GM23338 (cell line): ENCODE measurements at regions not wholly inside any gene's neighbourhood (a gene's known extent, or its start where the extent isn't known, plus 50 kb on each side); places are given as distances from the start of the nearest gene placed in this dataset.

ENCODE experiments used
- ATAC-seq: fragments of 200-7000 bp; cut with Tn5 transposase; 3 replicates; pipeline ENCODE4 v1.9.1; 2020
- DNase-seq: peaks from one replicate; pipeline ENCODE4 v3.0.0-alpha.2; 2015; ENCODE audit warnings: low spot score
- H2AFZ ChIP-seq: fragments of 200-600 bp; sonication (generic); 2 replicates; pipeline ENCODE4 v1.8.0; 2016; ENCODE audit warnings: antibody characterized with exemption, mild to moderate bottlenecking, moderate library complexity
- H3F3A ChIP-seq: fragments of 200-600 bp; sonication (generic); replicated peaks from 2 replicates; pipeline ENCODE4 v1.8.0; 2017; ENCODE audit warnings: antibody characterized with exemption, mixed run types, low read depth
- H3K27ac ChIP-seq: fragments of 200-600 bp; sonication (generic); 2 replicates; pipeline ENCODE4 v1.6.1; 2016; ENCODE audit warnings: low read depth
- H3K27me3 ChIP-seq: fragments of 200-600 bp; sonication (generic); 2 replicates; pipeline ENCODE4 v1.8.0; 2016; ENCODE audit warnings: mild to moderate bottlenecking, mixed run types, moderate library complexity; ENCODE audit not compliant: insufficient read depth
- H3K36me3 ChIP-seq: fragments of 200-600 bp; sonication (generic); 2 replicates; pipeline ENCODE4 v1.8.0; 2016; ENCODE audit warnings: mild to moderate bottlenecking; ENCODE audit not compliant: insufficient read depth
- H3K4me1 ChIP-seq: fragments of 200-600 bp; sonication (generic); 2 replicates; pipeline ENCODE4 v1.8.0; 2016; ENCODE audit warnings: mild to moderate bottlenecking, moderate library complexity; ENCODE audit not compliant: insufficient read depth
- H3K4me2 ChIP-seq: fragments of 200-600 bp; sonication (generic); 2 replicates; pipeline ENCODE4 v1.7.1; 2017; ENCODE audit warnings: mixed run types
- H3K4me3 ChIP-seq: fragments of 200-600 bp; sonication (generic); 2 replicates; pipeline ENCODE4 v1.6.1; 2016; ENCODE audit warnings: mixed run types
- H3K79me2 ChIP-seq: fragments of 200-600 bp; sonication (generic); replicated peaks from 2 replicates; pipeline ENCODE4 v1.8.0; 2017; ENCODE audit warnings: mild to moderate bottlenecking; ENCODE audit not compliant: insufficient read depth
- H3K9me2 ChIP-seq: fragments of 200-600 bp; sonication (generic); 2 replicates; pipeline ENCODE4 v1.8.0; 2017; ENCODE audit not compliant: insufficient read depth
- H4K20me1 ChIP-seq: fragments of 200-600 bp; sonication (generic); replicated peaks from 2 replicates; pipeline ENCODE4 v1.8.0; 2017; ENCODE audit warnings: mild to moderate bottlenecking; ENCODE audit not compliant: insufficient read depth
- H3K27ac Mint-ChIP-seq: 2 replicates; pipeline ENCODE4 v1.8.0; 2020; ENCODE audit warnings: inconsistent platforms, mild to moderate bottlenecking, moderate library complexity, mixed read lengths
- H3K27me3 Mint-ChIP-seq: 3 replicates; pipeline ENCODE4 v1.8.0; 2022; ENCODE audit warnings: low read depth, mild to moderate bottlenecking, moderate library complexity, mixed read lengths, inconsistent platforms; ENCODE audit not compliant: insufficient read depth, poor library complexity
- H3K36me3 Mint-ChIP-seq: 3 replicates; pipeline ENCODE4 v1.8.0; 2021; ENCODE audit warnings: low read depth, mild to moderate bottlenecking, inconsistent platforms, moderate library complexity, mixed read lengths
- H3K4me1 Mint-ChIP-seq: 3 replicates; pipeline ENCODE4 v1.8.0; 2020; ENCODE audit warnings: mild to moderate bottlenecking, inconsistent platforms, mixed read lengths
- H3K4me3 Mint-ChIP-seq: 3 replicates; pipeline ENCODE4 v1.8.0; 2021; ENCODE audit warnings: moderate library complexity, mild to moderate bottlenecking, inconsistent platforms, mixed read lengths
- H3K9me3 Mint-ChIP-seq: 3 replicates; pipeline ENCODE4 v1.8.0; 2020; ENCODE audit warnings: moderate library complexity, mild to moderate bottlenecking, inconsistent platforms, mixed read lengths
- EZH2 ChIP-seq: fragments of 200-600 bp; sonication (generic); IDR thresholded peaks from one replicate; pipeline ENCODE4 v1.8.0; 2017; ENCODE audit warnings: antibody characterized with exemption, mild to moderate bottlenecking, low read depth; ENCODE audit not compliant: unreplicated experiment
- JUNB ChIP-seq: IDR thresholded peaks from one replicate; pipeline ENCODE4 v1.6.1; 2016; ENCODE audit warnings: antibody characterized with exemption; ENCODE audit not compliant: unreplicated experiment
- POLR2AphosphoS5 ChIP-seq: IDR thresholded peaks from 2 replicates; pipeline ENCODE4 v1.6.1; 2016; ENCODE audit warnings: antibody characterized with exemption, low read depth
- STAT1 ChIP-seq: IDR thresholded peaks from one replicate; pipeline ENCODE4 v1.6.1; 2016; ENCODE audit warnings: antibody characterized with exemption; ENCODE audit not compliant: unreplicated experiment
- ZNF114 ChIP-seq: fragments of 250-450 bp; sonication (Bioruptor Pico); IDR thresholded peaks from 2 replicates; pipeline ENCODE4 v1.5.0; 2020; ENCODE audit warnings: mild to moderate bottlenecking, moderate library complexity
- ZNF331 ChIP-seq: fragments of 250-450 bp; sonication (Bioruptor Pico); IDR thresholded peaks from 2 replicates; pipeline ENCODE4 v1.5.0; 2020; ENCODE audit warnings: low read depth, mild to moderate bottlenecking, moderate library complexity
- TF ChIP-seq, protein P1 (sequence below), 2 experiments: fragments of 200-600 bp in 1 of 2; sonication (generic) in 1 of 2; conservative IDR thresholded peaks; 2 replicates each; pipeline versions ENCODE4 v1.5.1 to v1.6.1; 2016 to 2017; ENCODE audit warnings: antibody characterized with exemption in 2 of 2, low read depth in 2 of 2, mild to moderate bottlenecking in 2 of 2, moderate library complexity in 1 of 2
- TF ChIP-seq, protein P2 (sequence below): IDR thresholded peaks from 2 replicates; pipeline ENCODE4 v1.6.1; 2016; ENCODE audit warnings: antibody characterized with exemption
- TF ChIP-seq, protein P3 (sequence below): IDR thresholded peaks from one replicate; pipeline ENCODE4 v1.6.1; 2018; ENCODE audit warnings: antibody characterized with exemption; ENCODE audit not compliant: unreplicated experiment
- TF ChIP-seq, protein P4 (sequence below): fragments of 250-450 bp; sonication (Bioruptor Pico); IDR thresholded peaks from 2 replicates; pipeline ENCODE4 v1.5.0; 2020; ENCODE audit warnings: mild to moderate bottlenecking, moderate library complexity

DNA sequence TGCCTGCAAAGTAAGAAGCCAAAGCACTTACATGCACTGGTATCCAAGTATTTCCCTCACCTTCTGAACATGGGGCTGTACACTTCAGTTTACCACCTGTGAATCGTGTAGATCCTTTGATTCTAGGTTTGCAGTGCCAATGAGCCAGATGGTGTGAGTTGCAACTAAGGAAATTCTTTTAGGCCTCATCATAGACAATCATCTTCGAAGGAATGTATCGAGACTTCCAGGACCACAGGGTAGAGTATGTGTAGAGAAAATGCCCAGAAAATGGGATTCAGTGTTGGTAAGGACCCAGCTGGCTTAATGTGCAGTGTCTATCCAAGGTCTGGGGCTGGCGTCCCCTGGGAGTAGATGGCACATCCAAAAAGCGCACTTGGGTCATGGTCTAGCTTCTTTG lies 323.2 kb upstream of the TPM1 start:
- TF ChIP-seq JUNB: no peak
- TF ChIP-seq STAT1: no peak
- no peak for TF ChIP-seq ZNF331 (CRISPR knock-in tag)
- TF ChIP-seq POLR2AphosphoS5: no peak
- TF ChIP-seq, protein P1, sequence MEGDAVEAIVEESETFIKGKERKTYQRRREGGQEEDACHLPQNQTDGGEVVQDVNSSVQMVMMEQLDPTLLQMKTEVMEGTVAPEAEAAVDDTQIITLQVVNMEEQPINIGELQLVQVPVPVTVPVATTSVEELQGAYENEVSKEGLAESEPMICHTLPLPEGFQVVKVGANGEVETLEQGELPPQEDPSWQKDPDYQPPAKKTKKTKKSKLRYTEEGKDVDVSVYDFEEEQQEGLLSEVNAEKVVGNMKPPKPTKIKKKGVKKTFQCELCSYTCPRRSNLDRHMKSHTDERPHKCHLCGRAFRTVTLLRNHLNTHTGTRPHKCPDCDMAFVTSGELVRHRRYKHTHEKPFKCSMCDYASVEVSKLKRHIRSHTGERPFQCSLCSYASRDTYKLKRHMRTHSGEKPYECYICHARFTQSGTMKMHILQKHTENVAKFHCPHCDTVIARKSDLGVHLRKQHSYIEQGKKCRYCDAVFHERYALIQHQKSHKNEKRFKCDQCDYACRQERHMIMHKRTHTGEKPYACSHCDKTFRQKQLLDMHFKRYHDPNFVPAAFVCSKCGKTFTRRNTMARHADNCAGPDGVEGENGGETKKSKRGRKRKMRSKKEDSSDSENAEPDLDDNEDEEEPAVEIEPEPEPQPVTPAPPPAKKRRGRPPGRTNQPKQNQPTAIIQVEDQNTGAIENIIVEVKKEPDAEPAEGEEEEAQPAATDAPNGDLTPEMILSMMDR (conservative IDR thresholded peaks at IDR 0.05; ENCODE audit: low read depth in 2 of 2): no peak
- TF ChIP-seq ZNF114 (CRISPR knock-in tag): no peak
- H2AFZ ChIP-seq: no peak overlapping the region
- H3K9me3 Mint-ChIP-seq: no peaks in the 10 kb centered on the region
- no peaks in the 10 kb centered on the region for H3K79me2 ChIP-seq
- no peaks in the 10 kb centered on the region for H4K20me1 ChIP-seq
- H3K9me2 ChIP-seq: no peaks in the 10 kb centered on the region
- DNase-seq (no peak), ATAC-seq (no peak)
- H3K4me2 ChIP-seq: no peak overlapping the region
- no peaks in the 10 kb centered on the region for H3K27me3 Mint-ChIP-seq
- H3K4me3 ChIP-seq: no peak overlapping the region
- no peaks in the 10 kb centered on the region for H3K4me1 ChIP-seq
- no peaks in the 10 kb centered on the region for H3F3A ChIP-seq
- no peaks in the 10 kb centered on the region for H3K4me1 Mint-ChIP-seq
- no peaks in the 10 kb centered on the region for H3K36me3 ChIP-seq
- no peak overlapping the region for H3K4me3 Mint-ChIP-seq
- H3K36me3 Mint-ChIP-seq: peaks cover 4% of the 10 kb centered on the region; the same call in 2 of the 3 replicates
- no peak overlapping the region for H3K27ac Mint-ChIP-seq
- no peaks in the 10 kb centered on the region for H3K27me3 ChIP-seq
- H3K27ac ChIP-seq: no peak overlapping the region

DNA sequence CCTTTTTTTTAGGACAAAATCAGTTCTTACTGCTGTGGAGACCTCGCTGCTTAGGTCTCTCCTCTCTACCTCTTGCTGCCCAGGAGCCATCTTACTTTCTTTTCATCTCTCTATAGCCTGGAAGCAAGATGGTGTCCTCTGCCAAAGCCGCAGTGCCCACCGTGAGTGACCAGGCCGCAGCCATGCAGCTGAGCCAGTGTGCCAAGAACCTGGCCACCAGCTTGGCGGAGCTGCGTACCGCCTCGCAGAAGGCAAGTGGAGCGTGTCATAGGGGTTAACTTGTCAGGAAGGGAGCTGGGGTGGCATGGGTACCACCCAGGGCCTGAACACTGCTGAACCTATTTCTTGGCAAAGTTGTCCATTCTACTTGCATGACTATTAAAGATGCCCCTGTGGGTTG lies 320.3 kb upstream of the TPM1 start:
- no peaks in the 10 kb centered on the region for H4K20me1 ChIP-seq
- no peak overlapping the region for H3K4me3 Mint-ChIP-seq
- ATAC-seq (no peak), DNase-seq (no peak)
- no peaks in the 10 kb centered on the region for H3K9me3 Mint-ChIP-seq
- H3K27ac ChIP-seq: no peak overlapping the region
- no peaks in the 10 kb centered on the region for H3K27me3 Mint-ChIP-seq
- no peak overlapping the region for H2AFZ ChIP-seq
- H3K4me2 ChIP-seq: no peak overlapping the region
- no peaks in the 10 kb centered on the region for H3K79me2 ChIP-seq
- no peaks in the 10 kb centered on the region for H3K4me1 ChIP-seq
- no peaks in the 10 kb centered on the region for H3K4me1 Mint-ChIP-seq
- H3K36me3 Mint-ChIP-seq: peaks cover 4% of the 10 kb centered on the region; the same call in 2 of the 3 replicates
- no peaks in the 10 kb centered on the region for H3K27me3 ChIP-seq
- no peaks in the 10 kb centered on the region for H3K36me3 ChIP-seq
- H3K4me3 ChIP-seq: no peak overlapping the region
- no peaks in the 10 kb centered on the region for H3F3A ChIP-seq
- H3K9me2 ChIP-seq: no peaks in the 10 kb centered on the region
- H3K27ac Mint-ChIP-seq: no peak overlapping the region
- no peak for TF ChIP-seq POLR2AphosphoS5
- TF ChIP-seq, protein P2, sequence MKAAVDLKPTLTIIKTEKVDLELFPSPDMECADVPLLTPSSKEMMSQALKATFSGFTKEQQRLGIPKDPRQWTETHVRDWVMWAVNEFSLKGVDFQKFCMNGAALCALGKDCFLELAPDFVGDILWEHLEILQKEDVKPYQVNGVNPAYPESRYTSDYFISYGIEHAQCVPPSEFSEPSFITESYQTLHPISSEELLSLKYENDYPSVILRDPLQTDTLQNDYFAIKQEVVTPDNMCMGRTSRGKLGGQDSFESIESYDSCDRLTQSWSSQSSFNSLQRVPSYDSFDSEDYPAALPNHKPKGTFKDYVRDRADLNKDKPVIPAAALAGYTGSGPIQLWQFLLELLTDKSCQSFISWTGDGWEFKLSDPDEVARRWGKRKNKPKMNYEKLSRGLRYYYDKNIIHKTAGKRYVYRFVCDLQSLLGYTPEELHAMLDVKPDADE: no peak
- TF ChIP-seq, protein P3, sequence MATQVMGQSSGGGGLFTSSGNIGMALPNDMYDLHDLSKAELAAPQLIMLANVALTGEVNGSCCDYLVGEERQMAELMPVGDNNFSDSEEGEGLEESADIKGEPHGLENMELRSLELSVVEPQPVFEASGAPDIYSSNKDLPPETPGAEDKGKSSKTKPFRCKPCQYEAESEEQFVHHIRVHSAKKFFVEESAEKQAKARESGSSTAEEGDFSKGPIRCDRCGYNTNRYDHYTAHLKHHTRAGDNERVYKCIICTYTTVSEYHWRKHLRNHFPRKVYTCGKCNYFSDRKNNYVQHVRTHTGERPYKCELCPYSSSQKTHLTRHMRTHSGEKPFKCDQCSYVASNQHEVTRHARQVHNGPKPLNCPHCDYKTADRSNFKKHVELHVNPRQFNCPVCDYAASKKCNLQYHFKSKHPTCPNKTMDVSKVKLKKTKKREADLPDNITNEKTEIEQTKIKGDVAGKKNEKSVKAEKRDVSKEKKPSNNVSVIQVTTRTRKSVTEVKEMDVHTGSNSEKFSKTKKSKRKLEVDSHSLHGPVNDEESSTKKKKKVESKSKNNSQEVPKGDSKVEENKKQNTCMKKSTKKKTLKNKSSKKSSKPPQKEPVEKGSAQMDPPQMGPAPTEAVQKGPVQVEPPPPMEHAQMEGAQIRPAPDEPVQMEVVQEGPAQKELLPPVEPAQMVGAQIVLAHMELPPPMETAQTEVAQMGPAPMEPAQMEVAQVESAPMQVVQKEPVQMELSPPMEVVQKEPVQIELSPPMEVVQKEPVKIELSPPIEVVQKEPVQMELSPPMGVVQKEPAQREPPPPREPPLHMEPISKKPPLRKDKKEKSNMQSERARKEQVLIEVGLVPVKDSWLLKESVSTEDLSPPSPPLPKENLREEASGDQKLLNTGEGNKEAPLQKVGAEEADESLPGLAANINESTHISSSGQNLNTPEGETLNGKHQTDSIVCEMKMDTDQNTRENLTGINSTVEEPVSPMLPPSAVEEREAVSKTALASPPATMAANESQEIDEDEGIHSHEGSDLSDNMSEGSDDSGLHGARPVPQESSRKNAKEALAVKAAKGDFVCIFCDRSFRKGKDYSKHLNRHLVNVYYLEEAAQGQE: no peak
- no peak for TF ChIP-seq STAT1
- no peak for TF ChIP-seq EZH2
- TF ChIP-seq ZNF114 (CRISPR knock-in tag): no peak
- TF ChIP-seq, protein P4, sequence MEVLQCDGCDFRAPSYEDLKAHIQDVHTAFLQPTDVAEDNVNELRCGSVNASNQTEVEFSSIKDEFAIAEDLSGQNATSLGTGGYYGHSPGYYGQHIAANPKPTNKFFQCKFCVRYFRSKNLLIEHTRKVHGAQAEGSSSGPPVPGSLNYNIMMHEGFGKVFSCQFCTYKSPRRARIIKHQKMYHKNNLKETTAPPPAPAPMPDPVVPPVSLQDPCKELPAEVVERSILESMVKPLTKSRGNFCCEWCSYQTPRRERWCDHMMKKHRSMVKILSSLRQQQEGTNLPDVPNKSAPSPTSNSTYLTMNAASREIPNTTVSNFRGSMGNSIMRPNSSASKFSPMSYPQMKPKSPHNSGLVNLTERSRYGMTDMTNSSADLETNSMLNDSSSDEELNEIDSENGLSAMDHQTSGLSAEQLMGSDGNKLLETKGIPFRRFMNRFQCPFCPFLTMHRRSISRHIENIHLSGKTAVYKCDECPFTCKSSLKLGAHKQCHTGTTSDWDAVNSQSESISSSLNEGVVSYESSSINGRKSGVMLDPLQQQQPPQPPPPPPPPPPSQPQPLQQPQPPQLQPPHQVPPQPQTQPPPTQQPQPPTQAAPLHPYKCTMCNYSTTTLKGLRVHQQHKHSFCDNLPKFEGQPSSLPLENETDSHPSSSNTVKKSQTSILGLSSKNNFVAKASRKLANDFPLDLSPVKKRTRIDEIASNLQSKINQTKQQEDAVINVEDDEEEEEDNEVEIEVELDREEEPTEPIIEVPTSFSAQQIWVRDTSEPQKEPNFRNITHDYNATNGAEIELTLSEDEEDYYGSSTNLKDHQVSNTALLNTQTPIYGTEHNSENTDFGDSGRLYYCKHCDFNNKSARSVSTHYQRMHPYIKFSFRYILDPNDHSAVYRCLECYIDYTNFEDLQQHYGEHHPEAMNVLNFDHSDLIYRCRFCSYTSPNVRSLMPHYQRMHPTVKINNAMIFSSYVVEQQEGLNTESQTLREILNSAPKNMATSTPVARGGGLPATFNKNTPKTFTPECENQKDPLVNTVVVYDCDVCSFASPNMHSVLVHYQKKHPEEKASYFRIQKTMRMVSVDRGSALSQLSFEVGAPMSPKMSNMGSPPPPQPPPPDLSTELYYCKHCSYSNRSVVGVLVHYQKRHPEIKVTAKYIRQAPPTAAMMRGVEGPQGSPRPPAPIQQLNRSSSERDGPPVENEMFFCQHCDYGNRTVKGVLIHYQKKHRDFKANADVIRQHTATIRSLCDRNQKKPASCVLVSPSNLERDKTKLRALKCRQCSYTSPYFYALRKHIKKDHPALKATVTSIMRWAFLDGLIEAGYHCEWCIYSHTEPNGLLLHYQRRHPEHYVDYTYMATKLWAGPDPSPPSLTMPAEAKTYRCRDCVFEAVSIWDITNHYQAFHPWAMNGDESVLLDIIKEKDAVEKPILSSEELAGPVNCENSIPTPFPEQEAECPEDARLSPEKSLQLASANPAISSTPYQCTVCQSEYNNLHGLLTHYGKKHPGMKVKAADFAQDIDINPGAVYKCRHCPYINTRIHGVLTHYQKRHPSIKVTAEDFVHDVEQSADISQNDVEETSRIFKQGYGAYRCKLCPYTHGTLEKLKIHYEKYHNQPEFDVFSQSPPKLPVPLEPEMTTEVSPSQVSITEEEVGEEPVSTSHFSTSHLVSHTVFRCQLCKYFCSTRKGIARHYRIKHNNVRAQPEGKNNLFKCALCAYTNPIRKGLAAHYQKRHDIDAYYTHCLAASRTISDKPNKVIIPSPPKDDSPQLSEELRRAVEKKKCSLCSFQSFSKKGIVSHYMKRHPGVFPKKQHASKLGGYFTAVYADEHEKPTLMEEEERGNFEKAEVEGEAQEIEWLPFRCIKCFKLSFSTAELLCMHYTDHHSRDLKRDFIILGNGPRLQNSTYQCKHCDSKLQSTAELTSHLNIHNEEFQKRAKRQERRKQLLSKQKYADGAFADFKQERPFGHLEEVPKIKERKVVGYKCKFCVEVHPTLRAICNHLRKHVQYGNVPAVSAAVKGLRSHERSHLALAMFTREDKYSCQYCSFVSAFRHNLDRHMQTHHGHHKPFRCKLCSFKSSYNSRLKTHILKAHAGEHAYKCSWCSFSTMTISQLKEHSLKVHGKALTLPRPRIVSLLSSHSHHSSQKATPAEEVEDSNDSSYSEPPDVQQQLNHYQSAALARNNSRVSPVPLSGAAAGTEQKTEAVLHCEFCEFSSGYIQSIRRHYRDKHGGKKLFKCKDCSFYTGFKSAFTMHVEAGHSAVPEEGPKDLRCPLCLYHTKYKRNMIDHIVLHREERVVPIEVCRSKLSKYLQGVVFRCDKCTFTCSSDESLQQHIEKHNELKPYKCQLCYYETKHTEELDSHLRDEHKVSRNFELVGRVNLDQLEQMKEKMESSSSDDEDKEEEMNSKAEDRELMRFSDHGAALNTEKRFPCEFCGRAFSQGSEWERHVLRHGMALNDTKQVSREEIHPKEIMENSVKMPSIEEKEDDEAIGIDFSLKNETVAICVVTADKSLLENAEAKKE (CRISPR knock-in tag): no peak
